NCI-H1092 treated with DMSO at 0.1 percent for 48 hours (cell line): ENCODE measurements at regions not wholly inside any gene's neighbourhood (a gene's known extent, or its start where the extent isn't known, plus 50 kb on each side); places are given as distances from the start of the nearest gene placed in this dataset.

Source experiments
- DNase-seq: peaks from one replicate; lab custom pipeline; 2025; lab: John Stamatoyannopoulos, UW

DNA sequence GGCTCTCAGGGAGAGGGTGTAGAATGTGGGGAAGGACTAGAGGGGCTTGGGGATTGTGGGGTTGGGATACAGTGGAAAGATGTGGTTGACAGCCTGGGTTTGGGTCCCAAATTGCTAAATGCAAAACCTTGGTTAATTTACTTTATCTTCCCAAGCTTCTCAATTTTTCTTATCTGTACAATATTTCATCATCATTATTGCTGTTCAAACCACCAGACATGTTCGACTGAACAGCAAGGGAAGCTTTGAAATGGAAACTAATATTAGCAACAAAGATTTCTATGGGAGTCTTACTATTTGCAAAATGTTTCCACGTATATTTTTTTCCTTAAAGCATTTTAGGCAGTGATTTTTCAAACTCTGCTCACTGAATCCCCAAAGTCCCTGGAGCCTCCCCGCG, 67.0 kb upstream of the KAZN start:
- DNase-seq, result no peak

DNA sequence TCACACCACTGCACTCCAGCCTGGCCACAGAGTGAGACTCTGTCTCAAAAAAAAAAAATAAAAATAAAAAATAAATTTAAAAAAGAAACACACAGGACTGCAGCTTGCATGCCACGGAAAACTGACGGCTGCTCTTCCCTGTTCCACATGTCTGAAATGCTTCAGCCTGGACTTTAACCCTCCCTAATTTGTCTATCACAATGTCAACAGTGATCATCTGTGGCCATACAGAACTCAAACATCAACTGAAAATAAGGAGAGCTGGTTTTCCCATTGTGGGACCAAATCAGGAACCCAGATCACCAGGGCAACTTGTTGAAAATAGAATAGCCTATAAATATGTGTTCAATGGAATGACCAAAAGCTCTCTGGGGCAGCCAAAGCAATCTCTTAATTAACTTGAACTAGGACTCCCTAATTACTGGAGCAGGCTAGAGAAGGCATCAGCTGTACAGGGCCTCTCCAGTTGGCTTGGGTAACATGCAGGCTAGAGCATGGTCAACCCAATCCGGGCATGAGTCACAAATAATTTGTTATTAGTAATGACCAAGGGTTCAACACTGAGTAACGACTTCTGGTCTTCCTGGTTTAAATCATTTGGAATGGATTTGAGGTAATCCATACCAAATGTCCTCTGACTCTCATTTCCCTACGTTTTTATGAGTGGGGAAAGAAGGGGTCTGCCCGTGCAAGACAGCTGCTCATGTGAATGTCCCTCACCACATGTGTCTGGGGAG, 62.7 kb upstream of the KAZN start:
- DNase-seq, result no peak

DNA sequence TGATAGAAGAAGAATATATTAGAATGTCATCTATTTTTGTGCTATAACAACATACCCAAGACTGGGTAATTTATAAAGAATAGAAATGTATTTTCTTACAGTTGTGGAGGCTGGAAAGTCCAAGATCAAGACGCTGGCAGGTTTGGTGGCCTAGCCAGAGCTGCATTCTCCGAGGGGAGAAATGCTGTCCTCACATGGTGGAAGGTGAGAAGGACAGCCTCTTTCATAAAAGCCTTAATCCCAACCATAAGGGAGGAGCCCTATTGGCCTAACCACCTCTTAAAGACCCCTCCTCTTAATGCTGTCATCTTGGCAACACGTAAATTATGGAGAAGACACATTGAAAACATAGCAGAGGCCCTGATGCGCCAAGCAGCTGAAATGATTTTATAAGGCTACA, 60.1 kb upstream of the KAZN start:
- DNase-seq, result no peak

DNA sequence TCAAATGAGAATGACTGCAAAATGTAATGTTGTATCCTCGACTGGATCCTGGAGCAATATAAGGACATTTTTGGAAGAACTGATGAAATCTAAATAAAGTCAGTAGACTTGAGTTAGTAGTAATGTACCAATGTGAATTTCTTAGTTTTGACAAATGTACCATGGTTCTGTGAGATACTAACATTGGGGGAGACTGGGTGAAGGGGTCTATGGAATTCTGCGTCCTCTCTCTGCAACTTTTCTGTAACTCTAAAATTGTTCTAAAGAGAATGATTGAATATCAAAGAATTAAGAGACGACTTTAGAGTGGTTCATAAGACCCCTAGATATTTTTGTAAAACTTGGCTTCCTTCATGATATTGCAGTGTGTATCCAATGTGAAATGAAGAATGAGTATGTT, 59.2 kb upstream of the KAZN start:
- no peak for DNase-seq

DNA sequence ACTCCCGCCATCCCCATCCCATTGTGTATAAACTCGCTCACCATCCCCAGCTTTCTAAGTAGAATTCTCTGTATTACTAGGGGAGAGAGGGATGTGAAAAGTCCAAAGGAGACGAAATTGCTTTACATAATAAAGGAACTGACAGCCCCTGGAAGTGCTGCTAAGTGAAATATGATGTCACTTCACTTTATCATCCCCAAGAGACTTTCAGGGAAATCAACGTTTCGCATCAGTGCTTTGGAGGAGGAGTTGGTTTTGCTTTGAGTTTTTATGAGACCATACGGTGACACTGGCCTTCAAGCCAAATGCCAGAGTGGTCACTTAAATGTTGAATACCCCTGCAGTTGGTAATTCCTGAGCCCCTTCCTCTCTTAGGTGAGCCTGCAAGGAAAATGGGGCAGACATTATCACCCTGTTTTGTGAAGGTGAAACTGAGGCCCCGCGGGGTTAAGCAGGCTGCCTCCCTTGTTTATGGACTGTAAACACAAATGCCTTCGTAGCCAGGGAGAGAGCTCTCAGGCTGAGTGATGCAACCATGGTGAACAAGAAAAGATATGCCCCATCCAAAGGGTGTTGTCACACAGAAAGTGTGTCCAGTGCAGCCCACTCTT, 58.4 kb upstream of the KAZN start:
- DNase-seq, result no peak

DNA sequence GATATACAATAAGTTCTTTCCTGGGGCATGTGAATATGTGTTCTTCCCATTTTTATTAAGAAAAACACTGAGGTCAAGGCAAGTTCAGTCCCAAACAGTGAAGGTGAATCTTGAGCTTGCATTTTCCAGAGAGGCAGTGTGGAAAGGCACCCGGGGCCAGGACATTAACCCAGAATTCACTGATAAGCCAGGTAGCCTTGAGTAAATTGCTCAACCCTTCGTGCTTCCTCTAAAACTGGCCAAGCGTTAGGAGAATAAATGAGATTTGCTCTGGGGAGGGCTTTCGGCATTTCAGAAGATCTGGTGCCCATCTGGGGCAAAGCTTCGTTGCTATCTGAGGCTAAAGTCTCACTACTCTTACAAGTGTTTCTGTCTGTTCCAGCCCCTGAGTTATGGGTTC, 57.1 kb upstream of the KAZN start:
- no peak for DNase-seq

DNA sequence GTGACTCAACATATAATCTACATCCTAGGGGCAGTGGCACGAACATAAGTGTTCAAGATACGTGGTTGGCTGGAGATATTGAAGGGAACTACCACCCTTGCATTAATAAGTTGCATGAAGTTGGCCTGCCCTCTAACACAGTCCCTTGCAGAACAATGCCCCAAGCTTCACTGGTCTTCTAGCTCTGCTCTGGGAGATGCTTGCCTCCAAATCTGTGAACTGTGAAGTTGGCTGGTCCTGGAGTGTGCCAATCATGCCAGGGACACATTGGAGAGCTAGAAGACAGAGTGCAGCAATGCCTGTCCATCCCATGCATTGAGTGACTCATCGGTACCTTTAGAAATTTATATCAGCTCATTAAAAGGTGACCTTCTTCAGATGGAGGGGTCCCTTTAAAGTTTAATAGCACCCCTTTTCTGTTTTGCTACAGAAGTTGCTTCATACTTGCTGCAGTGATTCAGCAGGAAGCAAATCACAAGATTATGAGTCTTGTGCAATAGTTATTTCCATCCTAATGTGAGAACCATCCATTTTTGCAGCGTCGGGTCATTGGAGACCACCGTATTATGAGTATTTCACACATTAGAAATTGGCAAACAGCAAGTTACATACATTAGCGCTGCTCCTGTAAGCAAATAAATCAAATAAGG, 55.2 kb upstream of the KAZN start:
- DNase-seq, result no peak

DNA sequence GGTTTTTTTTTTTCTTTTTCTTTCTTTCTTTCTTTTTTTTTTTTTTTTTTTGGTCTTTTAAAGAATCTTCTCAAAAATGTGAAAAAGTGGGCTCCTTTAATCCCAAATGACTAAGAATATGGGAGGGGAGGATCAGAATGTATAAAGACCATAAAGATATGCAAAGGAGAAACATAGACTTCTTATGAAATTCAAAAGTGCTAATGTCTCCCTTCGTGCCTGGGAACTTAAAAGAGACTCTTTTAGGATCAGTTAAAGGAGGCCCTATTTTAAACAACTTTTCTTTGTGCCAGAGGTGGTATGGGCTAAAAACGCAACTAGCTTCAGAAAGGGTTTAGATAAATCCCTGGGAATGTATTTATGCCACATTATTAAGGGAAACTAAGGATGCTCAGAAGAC, 54.2 kb upstream of the KAZN start:
- DNase-seq, result no peak

DNA sequence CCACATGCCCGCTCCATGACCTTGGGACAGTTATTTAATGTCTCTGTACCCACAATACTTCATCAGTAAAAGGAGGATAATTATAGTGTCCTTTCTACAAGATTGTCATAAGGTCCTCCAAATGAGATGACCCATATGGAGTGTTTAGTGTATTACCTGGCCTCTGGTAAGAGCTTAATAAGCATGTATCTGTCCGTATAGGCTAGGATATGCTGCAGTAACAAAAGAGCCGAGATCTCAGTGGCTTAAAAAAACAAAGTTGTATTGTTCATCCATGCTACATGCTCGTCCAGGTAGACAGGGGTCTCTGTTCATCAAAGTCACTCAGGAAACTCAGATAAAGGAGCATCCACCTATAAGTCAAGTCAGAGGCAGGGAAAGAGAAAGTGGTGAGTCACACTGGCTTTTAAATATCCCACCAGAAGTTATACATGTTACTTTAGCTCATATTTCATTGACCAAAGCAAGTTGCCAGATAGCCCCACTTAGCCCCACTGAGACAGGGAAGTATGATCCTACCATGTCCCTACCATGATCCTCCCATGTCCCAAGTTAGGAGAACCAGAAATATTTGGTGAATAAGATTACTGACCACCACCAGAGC, 53.0 kb upstream of the KAZN start:
- DNase-seq, result no peak

DNA sequence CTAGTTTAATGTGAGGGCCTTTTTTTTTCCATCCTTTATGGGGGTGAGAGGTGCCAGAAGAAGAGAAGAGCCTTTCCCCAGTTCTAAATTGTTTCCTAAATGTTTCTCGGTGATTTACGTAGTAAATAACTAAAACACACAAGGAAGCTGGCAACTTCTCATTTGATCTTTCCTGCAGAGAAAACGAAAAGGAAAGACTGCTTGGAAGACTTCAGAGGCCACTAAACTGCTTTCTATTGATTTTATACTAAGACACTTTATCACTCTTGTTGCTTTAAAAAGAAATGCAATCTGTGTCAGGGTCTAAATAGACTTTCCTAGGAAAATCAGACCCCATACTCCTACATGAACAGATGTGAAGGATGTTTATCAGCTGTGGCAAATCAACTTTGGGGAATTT, 52.1 kb upstream of the KAZN start:
- DNase-seq, result no peak
